ENCODE measurements at regions not wholly inside any gene's neighbourhood (a gene's known extent, or its start where the extent isn't known, plus 50 kb on each side); places are given as distances from the start of the nearest gene placed in this dataset.

- no peak overlapping the region for H3K4me2 ChIP-seq (ENCODE audit: low read length)
- H3F3A ChIP-seq (ENCODE audit: insufficient read depth, low read length, poor library complexity, severe bottlenecking): no peaks in the 10 kb centered on the region
- no peaks in the 10 kb centered on the region for H3K36me3 ChIP-seq (ENCODE audit: insufficient read depth, low read length)
- H3K4me3 ChIP-seq (ENCODE audit: low read length): no peak overlapping the region
- no peak overlapping the region for H3K27ac ChIP-seq (ENCODE audit: low read length)
- no peaks in the 10 kb centered on the region for H3K9me2 ChIP-seq (ENCODE audit: insufficient read depth, low read length)
- no peaks in the 10 kb centered on the region for H3K9me3 ChIP-seq (ENCODE audit: low read length)
- no peak overlapping the region for H2AFZ ChIP-seq (ENCODE audit: low read depth, low read length)
- H3K9ac ChIP-seq (ENCODE audit: low read length): no peak overlapping the region
- no peaks in the 10 kb centered on the region for H3K27me3 ChIP-seq (ENCODE audit: insufficient read depth, low read depth, low read length)
- no peaks in the 10 kb centered on the region for H3K79me2 ChIP-seq (replicated peaks; ENCODE audit: insufficient read depth, low read length)
- no peak for TF ChIP-seq TAF1 (IDR thresholded peaks at IDR 0.05; ENCODE audit: low read depth)
- TF ChIP-seq EP300 (conservative IDR thresholded peaks at IDR 0.05; ENCODE audit: poor library complexity, severe bottlenecking): no peak
- TF ChIP-seq EZH2 (IDR thresholded peaks at IDR 0.05; ENCODE audit: borderline replicate concordance, insufficient read depth, low read length, poor library complexity, severe bottlenecking): no peak
- TF ChIP-seq CTCF (IDR thresholded peaks at IDR 0.05; ENCODE audit: poor library complexity, severe bottlenecking): no peak
- no peak for TF ChIP-seq POLR2AphosphoS5 (IDR thresholded peaks at IDR 0.05)
- TF ChIP-seq SMC3 (conservative IDR thresholded peaks at IDR 0.05; ENCODE audit: poor library complexity): no peak
- TF ChIP-seq MXI1 (conservative IDR thresholded peaks at IDR 0.05; ENCODE audit: poor library complexity, severe bottlenecking): no peak
- no peak for TF ChIP-seq REST (IDR thresholded peaks at IDR 0.05; ENCODE audit: borderline replicate concordance)
- TF ChIP-seq RAD21 (conservative IDR thresholded peaks at IDR 0.05): no peak
- H4K20me1 ChIP-seq (ENCODE audit: insufficient read depth): no peaks in the 10 kb centered on the region
Observed at GRCh38 chr6:4262526-4262925, 127.2 kb upstream of the ECI2 start.

GRCh38 chr6:4259391-4259790 is 124.0 kb upstream of the ECI2 start:
- H3K9me3 ChIP-seq (ENCODE audit: low read length): no peaks in the 10 kb centered on the region
- H3K4me3 ChIP-seq (ENCODE audit: low read length): no peak overlapping the region
- H3K36me3 ChIP-seq (ENCODE audit: insufficient read depth, low read length): no peaks in the 10 kb centered on the region
- H3K4me2 ChIP-seq (ENCODE audit: low read length): no peak overlapping the region
- no peak overlapping the region for H3K27ac ChIP-seq (ENCODE audit: low read length)
- no peak for TF ChIP-seq TAF1 (IDR thresholded peaks at IDR 0.05; ENCODE audit: low read depth)
- TF ChIP-seq POLR2AphosphoS5 (IDR thresholded peaks at IDR 0.05): no peak
- no peak for TF ChIP-seq CTCF (IDR thresholded peaks at IDR 0.05; ENCODE audit: poor library complexity, severe bottlenecking)
- TF ChIP-seq RAD21 (conservative IDR thresholded peaks at IDR 0.05): no peak
- TF ChIP-seq SMC3 (conservative IDR thresholded peaks at IDR 0.05; ENCODE audit: poor library complexity): no peak
- TF ChIP-seq REST (IDR thresholded peaks at IDR 0.05; ENCODE audit: borderline replicate concordance): no peak
- TF ChIP-seq MXI1 (conservative IDR thresholded peaks at IDR 0.05; ENCODE audit: poor library complexity, severe bottlenecking): no peak
- no peak for TF ChIP-seq EZH2 (IDR thresholded peaks at IDR 0.05; ENCODE audit: borderline replicate concordance, insufficient read depth, low read length, poor library complexity, severe bottlenecking)
- TF ChIP-seq EP300 (conservative IDR thresholded peaks at IDR 0.05; ENCODE audit: poor library complexity, severe bottlenecking): no peak
- H4K20me1 ChIP-seq (ENCODE audit: insufficient read depth): no peaks in the 10 kb centered on the region
- no peaks in the 10 kb centered on the region for H3K79me2 ChIP-seq (replicated peaks; ENCODE audit: insufficient read depth, low read length)
- H2AFZ ChIP-seq (ENCODE audit: low read depth, low read length): no peak overlapping the region
- no peaks in the 10 kb centered on the region for H3K9me2 ChIP-seq (ENCODE audit: insufficient read depth, low read length)
- H3F3A ChIP-seq (ENCODE audit: insufficient read depth, low read length, poor library complexity, severe bottlenecking): no peaks in the 10 kb centered on the region
- no peaks in the 10 kb centered on the region for H3K27me3 ChIP-seq (ENCODE audit: insufficient read depth, low read depth, low read length)
- no peak overlapping the region for H3K9ac ChIP-seq (ENCODE audit: low read length)
